Testis (tissue), 2 donors: ENCODE measurements at regions not wholly inside any gene's neighbourhood (a gene's known extent, or its start where the extent isn't known, plus 50 kb on each side); places are given as distances from the start of the nearest gene placed in this dataset.

Experiments used
- CTCF ChIP-seq, 3 experiments: fragments of 450-650 bp in 2 of 3; fragments of 200-600 bp in 1 of 3; sonication (generic) in 1 of 3; IDR thresholded peaks; one replicate each; pipeline ENCODE4 v1.5.1; 2016 to 2019; ENCODE audit warnings: antibody characterized with exemption in 3 of 3, mild to moderate bottlenecking in 2 of 3, moderate library complexity in 1 of 3
- POLR2A ChIP-seq: fragments of 450-650 bp; IDR thresholded peaks from one replicate; pipeline ENCODE4 v1.6.1; 2017; ENCODE audit warnings: antibody characterized with exemption, mild to moderate bottlenecking, moderate library complexity

DNA sequence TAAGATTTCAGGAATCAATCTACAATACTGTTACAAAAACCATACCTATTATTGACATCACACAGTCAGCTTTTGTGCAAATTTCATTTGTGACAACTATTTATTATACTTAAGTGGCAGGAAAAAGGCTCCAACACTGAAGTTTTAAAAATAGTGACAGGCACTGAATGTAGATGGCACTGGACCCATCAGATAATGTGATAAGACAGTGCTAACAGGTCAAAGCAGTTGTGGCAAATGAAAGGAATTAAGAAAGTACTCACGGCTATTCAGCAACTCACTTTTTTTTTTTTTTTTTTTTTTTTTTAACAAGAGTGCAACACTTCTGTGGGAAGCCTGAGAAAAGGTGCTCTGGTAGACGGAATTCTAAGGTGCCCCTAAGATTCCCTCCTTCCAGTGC lies 115.0 kb upstream of the MEF2C start:
- TF ChIP-seq POLR2A: no peak
- no peak for TF ChIP-seq CTCF (IDR thresholded peaks at IDR 0.05)
